NCI-H2029 (cell line): ENCODE measurements at regions not wholly inside any gene's neighbourhood (a gene's known extent, or its start where the extent isn't known, plus 50 kb on each side); places are given as distances from the start of the nearest gene placed in this dataset.
"Not testable (repeated sequence)": the region's sequence is repeated elsewhere in the genome, so short reads cannot be mapped to it uniquely, and the experiment has no call there.

Experiments
- DNase-seq: peaks from one replicate; lab custom pipeline; 2025; lab: John Stamatoyannopoulos, UW

DNA sequence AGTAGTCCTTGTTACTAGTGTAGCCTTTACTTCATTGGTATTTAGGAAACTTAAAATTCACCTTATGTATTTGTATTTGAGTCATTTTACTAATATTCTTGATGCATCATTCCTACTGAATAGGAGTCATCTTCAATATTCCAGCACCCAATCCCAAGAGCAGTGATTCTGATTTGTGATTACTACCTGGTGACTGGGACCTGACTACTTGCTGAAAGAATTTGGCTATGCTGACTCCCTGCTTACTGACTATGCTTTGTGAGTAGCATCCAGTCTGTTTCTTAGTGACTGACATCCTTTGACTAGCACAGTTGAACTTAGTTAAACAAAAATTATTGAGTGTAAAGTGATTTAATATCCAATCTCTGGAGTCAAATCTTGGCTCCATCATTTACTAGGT lies 129.9 kb upstream of the NEGR1 start:
- no peak for DNase-seq

DNA sequence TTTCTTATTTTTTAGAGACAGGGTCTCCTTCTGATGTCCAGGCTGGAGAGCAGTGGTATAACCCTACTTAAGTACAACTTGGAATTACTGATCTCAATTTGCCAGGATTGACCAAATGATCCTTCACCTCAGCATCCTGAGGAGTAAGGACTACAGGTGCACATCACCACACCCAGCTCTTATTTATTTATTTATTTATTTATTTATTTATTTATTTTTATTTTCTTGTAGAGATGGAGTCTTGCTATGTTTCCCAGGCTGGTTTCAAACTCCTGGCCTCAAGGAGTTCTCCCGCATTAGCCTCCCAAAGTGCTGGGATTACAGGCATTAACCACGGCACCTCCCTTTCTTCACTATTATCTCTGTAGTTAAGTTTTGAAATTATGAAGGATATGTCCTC lies 117.5 kb upstream of the NEGR1 start:
- DNase-seq = no peak

DNA sequence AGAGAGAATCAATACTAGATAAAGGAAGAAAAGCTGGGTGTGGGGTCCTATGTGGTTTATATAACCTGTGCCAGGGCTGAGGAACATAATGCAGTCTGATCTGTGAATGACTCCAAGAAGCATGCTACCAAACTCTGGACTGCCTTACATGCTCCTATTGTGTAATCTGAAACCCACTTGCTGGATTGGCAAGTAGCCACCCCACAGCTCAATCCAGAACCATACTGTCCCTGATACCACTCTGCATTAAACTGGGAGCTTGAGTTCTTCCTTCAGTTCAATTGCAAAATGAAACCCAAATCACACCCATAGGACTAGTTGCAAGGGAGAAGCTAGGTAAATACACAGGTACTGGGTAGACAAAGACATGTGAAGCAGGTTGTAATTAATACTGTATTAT lies 115.4 kb upstream of the NEGR1 start:
- DNase-seq = peak; percentile 93

GRCh38 chr1:72394457-72394856 lies 112.1 kb upstream of the NEGR1 start:
- no peak for DNase-seq

GRCh38 chr1:72379072-72379471 lies 96.7 kb upstream of the NEGR1 start:
- DNase-seq = no peak

- DNase-seq = no peak
Measured at GRCh38 chr1:72375226-72375625, 92.9 kb upstream of the NEGR1 start.

- no peak for DNase-seq
Measured at GRCh38 chr1:72371259-72372035, 89.1 kb upstream of the NEGR1 start.

DNA sequence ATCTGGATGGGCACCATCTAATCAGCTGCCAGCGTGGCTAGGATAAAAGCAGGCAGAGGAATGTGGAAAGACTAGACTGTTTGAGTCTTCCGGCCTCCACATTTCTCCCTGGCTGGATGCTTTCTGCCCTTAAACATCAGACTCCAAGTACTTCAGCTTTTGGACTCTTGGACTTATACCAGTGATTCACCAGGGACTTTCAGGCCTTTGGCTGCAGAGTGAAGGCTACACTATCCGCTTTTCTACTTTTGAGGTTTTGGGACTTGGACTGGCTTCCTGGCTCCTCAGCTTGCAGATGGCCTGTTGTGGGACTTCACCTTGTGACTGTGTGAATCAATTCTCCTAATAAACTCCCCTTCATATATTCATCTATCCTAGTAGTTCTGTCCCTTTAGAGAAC lies 88.5 kb upstream of the NEGR1 start:
- not testable (repeated sequence) for DNase-seq

DNA sequence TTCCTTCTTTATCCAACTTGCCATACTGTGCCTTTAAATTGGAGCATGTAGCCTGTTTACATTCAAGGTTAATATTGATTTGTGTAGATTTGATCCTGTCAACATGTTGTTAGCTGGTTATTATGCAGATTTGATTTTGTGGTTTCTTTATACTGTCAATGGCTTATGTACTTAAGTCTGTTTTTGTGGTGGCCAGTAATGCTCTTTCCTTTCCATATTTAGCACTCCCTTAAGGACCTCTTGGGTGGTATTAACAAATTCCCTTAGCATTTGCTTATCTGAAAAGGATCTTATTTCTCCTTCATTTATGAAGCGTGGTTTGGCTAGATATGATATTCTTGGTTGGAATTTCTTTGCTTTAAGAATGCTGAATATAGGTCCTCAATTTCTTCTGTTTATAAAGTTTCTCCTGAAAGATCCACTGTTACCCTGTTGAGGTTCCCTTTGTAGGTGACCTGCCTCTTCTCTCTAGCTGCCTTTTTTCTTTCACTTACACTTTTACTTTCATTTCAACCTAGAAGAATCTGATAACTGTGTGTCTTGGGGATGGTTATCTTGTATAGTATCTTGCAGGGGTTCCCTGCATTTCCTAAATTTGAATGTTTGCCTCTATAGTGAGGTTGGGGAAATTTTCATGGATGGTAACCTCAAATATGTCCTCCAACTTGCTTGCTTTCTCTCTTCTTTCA lies 86.9 kb upstream of the NEGR1 start:
- no peak for DNase-seq

DNA sequence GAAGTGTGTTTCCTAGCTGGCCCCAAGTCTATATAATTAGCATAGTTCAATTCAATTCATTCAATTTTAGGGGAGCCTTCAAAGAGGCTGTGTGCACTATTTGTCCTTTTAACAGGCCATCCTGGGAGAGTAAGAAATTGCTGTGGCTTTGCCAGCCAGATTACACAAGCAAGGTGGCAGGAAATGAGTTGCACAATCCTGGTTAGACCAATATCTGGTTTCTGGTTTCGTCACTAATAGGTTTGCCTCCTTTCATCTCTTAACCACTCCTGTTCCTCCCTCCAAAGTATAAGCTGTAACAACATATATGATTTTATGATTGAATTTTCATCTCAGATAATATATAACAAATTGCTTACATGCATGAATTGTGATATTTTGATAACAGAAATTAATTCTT lies 84.1 kb upstream of the NEGR1 start:
- DNase-seq = peak; percentile 81

DNA sequence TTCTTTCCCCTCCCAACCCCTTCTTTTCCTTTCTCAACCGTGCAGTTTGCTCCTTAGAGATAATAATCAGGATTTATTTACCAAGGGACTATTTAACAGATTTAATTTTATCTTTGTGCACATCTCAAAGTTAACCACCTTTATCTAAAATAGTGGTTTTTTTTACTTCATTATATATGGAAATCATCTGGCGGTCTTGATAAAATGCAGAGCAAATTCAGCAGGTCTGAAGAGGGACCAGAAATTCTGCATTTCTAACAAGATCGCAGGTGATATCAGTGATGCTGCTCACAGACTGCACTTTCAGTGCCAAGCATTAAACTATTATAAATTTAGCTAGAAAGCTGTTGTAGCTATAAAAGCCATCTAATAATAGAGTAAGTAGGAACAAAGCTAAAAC lies 83.4 kb upstream of the NEGR1 start:
- no peak for DNase-seq

GRCh38 chr1:72362538-72362937 lies 80.2 kb upstream of the NEGR1 start:
- DNase-seq = no peak

DNA sequence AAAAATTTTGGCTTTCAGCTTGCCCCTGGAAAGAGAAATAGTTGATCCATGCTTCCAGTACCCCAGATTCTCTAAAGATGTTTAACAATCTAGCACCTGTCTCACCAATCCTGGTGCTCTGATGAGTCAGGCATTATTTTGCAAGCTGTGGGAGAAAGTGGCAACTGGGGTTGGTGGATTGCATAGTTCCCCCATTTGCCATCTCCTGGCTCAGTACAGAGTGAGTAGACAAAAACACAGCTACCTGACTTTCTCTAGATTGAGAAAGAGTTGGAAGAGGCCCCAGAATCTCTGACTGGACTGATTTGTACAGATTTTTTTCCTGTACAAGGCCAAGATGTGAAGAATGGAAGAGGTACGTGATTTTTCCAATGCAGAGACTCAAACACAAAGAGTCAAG lies 75.1 kb upstream of the NEGR1 start:
- no peak for DNase-seq

DNA sequence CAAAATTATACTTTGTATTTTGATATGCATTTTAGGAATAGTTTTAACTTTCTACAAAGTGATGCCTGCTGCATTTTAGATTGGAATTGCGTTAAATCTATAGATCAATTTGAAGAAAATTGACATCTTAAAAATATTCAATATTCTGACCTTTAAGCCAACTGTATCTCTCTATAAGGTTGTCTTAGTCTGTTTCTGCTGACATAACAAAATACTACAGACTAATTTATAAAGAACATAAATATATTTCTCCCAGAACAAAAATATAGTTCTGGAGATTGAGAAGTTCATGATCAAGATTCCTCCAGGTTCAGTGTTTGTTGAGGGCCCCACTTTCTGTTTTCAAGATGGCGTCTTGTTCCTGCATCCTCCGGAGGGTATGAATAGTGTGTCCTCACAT lies 73.6 kb upstream of the NEGR1 start:
- DNase-seq = no peak

GRCh38 chr1:72341661-72342060 lies 59.3 kb upstream of the NEGR1 start:
- no peak for DNase-seq

DNA sequence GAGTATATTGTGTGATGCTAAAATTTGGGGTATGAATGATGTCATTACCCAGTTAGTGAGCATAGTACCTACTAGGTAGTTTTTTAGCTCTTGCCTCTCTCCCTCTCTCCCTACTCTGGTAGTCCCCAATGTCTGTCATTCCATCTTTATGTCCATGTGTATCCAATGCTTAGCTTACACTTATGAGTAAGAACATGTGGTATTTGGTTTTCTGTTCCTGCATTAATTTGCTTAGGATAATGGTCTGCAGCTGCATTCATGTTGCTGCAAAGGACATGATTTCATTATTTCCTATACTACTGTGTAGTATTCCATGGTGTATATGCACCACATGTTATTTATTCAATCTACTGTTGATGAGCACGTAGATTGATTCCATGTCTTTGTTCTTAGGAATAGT lies 54.4 kb upstream of the NEGR1 start:
- DNase-seq = no peak
